ENCODE measurements at regions not wholly inside any gene's neighbourhood (a gene's known extent, or its start where the extent isn't known, plus 50 kb on each side); places are given as distances from the start of the nearest gene placed in this dataset.

- H3K27ac ChIP-seq (ENCODE audit: extremely low read depth, low read depth, low read length) = no peak overlapping the region
- DNase-seq (ENCODE audit: extremely low read depth in 1 of 4, low spot score in 3 of 4) = no peak
- no peak overlapping the region for H3K4me3 ChIP-seq
- no peaks in the 10 kb centered on the region for H4K20me1 ChIP-seq (replicated peaks; ENCODE audit: control insufficient read depth, insufficient read depth, low read length)
- intact Hi-C loops (cut with micrococcal nuclease) (no loop called here), in situ Hi-C loops (cut with MboI) (no loop called here)
- TF ChIP-seq ZNF395 (CRISPR knock-in tag; IDR thresholded peaks at IDR 0.05) (no peak), BACH1 (tag; IDR thresholded peaks at IDR 0.05) (no peak), POLR2H (tag; IDR thresholded peaks at IDR 0.05; ENCODE audit: low read depth) (no peak), GMEB1 (CRISPR knock-in tag; IDR thresholded peaks at IDR 0.05) (no peak), CBX1 (IDR thresholded peaks at IDR 0.05; ENCODE audit: low read depth) (no peak), MXI1 (IDR thresholded peaks at IDR 0.05; ENCODE audit: low read depth, low read length) (no peak)
- no peak for FAIRE-seq
- no peak overlapping the region for H3K9ac ChIP-seq (ENCODE audit: insufficient read depth in 1 of 2, low read depth in 2 of 2, low read length in 2 of 2)
- H3K27me3 ChIP-seq (ENCODE audit: control insufficient read depth in 2 of 2, insufficient read depth in 2 of 2, low read length in 2 of 2) = no peaks in the 10 kb centered on the region
- ChIA-PET CTCF (ENCODE audit: low intra/inter-chr PET ratio) (no interaction called here), POLR2A (interaction anchor here (0.6 kb wide), 1 partner anchor 61 kb away, joined by 3 read pairs; no protein-coding TSS in a partner anchor)
- no peak overlapping the region for H2AFZ ChIP-seq (ENCODE audit: low read depth, low read length)
- BruUV-seq (replicated peaks) = no TSS peak
- H3K4me1 ChIP-seq (replicated peaks in 1 of 2; ENCODE audit: control insufficient read depth in 2 of 2, insufficient read depth in 2 of 2, low read length in 2 of 2) = no peaks in the 10 kb centered on the region
- no peaks in the 10 kb centered on the region for H3K9me1 ChIP-seq (ENCODE audit: control insufficient read depth, insufficient read depth, low read length)
- WGBS (ENCODE audit: insufficient coverage, low coverage, missing lambda C conversion rate) = 2% methylated on average over 6 of the region's 6 CpGs
- no peaks in the 10 kb centered on the region for H3K36me3 ChIP-seq (ENCODE audit: control insufficient read depth, insufficient read depth, low read length)
- no peaks in the 10 kb centered on the region for H3K79me2 ChIP-seq (ENCODE audit: control insufficient read depth, insufficient read depth, low read length)
- no peak overlapping the region for H3K4me2 ChIP-seq (ENCODE audit: insufficient read depth, low read length)
- no peaks in the 10 kb centered on the region for H3K9me3 ChIP-seq (replicated peaks; ENCODE audit: control insufficient read depth, insufficient read depth, low read depth, low read length)
- no peak for ATAC-seq
Observed at GRCh38 chr6:96460052-96460700, 61.4 kb upstream of the UFL1 start.
